ENCODE measurements at regions not wholly inside any gene's neighbourhood (a gene's known extent, or its start where the extent isn't known, plus 50 kb on each side); places are given as distances from the start of the nearest gene placed in this dataset.
A peak's percentile ranks its signal among the peaks of the same experiment; 100 is the strongest.

DNA sequence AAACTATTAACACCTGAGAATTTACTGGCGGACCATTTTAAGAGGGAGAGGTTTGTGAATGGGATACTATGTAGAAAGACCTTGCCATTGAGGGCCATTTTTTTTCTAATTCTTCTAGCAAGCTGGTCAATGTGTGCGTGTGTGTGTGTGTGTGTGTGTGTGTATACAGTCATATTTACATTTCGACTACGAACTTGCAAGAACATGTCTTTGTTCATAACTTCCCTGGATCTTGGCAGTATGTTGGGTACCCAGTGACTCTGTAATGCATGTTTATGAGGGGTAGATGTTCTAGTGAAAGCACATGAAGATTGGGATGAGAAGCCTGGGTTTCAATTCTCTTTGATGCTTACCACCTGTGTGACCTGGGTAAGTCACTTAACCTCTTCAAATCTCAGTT, 133.6 kb downstream of the UBE2E3 start:
- no peak for DNase-seq

DNA sequence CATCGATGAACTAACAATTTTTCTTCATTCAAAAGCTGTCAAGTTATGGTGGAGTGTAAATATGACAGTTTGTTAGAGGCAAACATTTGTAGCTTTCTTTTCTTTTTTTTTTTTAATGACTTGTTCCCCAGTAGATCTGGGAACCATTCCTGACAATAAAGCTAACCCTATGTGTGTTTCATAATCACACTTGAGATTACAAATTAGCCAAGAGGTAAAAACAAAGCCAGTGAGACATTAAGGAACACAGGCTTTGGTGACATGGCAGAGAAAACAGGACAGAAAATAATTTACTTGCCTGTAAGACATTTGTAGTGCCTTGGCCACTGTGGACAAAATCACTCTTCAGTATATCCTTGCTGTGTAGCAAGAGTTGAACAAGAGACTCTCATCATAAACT, 135.9 kb downstream of the UBE2E3 start:
- no peak for DNase-seq

DNA sequence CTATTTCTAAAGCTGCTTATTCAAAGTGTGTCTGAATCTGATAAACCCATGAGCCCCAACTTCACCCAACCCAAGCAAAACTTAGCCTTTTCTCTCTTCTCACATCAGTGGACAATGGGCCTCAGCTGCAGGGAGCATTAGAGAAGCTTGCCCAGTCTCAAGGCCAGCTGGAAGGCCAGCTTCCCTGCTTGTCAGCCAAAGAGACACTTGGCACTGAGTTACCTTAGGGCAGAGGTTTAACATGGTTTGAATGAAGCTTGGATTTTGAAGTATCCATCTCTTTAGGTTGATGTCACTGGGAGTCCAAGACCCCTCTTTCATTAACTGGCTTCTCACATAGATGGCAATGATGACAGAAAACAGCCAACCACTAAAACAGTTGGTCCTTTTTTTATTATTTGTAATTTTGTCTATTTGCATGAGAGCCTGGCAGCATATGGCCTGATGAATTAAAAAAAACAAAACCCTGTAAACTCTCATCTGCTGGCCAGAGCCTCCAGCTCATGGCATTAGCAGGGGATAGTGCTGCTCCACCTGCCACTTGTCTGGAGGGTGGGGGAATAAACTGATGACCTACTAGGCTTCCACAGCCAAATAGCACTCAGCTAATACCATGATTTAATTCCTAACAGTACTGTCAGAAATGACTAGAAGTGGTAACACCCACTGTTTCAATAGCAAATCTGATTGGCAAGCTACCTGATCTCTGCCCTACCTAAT, 137.0 kb downstream of the UBE2E3 start:
- no peak for DNase-seq

DNA sequence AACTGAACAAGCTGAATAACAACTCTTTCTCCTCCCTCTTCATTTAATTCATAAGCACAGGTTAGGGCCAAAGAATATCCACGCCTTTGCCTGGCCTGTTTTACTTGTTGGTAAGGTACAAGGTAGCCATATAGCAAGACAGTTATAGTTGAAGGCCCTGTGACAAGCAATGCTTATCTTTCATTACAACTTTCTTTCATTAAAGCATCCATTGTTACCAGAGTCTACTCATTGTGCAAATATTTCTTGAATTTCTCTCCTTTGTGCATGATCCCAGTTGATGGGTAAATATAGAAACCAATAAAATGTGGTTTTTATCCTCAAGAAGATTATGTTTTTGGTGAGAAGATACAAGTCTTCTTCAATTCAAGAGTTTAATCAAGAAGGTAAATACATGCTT, 140.2 kb downstream of the UBE2E3 start:
- no peak for DNase-seq

DNA sequence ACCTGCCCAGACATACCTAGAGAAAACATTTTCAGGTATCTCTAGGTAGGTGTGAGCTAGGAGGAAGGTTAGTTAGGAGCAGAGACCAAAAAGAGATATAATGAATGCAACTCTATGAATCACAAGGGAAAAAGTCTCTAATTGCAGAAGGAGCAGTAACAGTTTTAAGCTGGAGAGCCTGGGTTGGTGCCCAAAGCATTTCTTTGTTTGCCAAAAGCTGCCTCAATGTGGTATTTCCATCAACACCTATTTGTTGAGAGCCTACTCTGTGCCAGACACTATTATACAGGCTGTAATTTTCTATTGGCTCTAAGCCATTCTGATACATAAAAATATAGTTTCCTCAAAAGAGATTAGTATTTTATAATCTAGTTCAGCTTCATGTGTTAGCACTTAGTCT, 141.6 kb downstream of the UBE2E3 start:
- DNase-seq, result no peak

DNA sequence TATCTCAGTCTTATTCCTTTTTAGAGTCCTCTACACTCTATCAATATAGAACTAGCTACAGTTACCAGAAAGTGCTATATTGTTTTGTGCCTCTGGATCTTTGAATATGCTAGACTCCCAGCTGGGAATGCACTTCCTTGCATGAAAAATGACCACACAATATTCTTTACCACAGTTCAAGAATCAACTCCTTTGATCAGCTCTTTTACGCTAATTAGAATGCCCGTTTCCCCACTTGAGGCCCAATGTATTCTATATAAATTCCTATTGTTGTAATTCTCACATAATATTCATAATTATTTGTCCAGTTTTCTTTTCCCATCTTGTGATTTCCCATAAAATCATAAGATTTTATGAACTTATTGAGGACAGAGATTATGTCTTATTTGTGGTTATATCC, 142.2 kb downstream of the UBE2E3 start:
- DNase-seq, result no peak

DNA sequence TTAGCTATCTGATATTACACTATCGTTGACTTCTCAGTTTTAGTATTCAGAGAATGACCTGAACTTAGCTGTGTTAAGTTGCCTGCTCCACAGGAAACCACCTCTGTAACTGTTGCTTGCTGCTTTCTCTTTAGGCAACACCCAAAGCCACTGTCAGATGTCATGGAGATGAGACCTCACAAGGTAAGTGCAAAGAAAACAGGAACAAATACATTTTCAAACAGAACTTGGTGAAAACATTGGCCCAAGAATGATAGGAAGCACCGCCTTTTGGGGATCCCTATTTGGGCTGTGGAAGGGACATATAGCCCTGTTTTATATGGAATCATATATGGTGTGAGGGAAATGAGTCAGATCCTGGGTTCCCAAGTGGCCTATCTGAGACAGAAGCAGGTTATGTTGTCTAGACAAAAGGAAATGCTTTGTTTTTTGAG, 143.4 kb downstream of the UBE2E3 start:
- no peak for DNase-seq

DNA sequence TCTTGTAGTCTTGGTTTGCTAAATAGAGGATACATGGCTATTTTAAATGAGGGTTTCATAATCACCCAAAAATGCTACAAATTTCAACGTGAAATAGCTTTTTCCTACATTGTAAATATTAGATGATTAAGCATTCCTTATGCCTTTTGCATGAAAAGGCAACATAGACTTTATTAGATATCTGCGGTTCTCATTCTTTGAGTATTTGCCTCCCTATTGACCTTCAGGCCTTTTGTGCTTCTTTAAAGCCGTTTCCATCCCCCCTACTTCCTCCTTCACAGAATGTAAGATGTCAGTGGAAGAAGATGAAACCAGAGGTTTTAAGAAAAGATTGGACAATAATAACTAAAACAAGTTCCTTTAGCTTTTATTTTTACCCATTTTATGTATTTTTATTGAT, 144.1 kb downstream of the UBE2E3 start:
- no peak for DNase-seq

DNA sequence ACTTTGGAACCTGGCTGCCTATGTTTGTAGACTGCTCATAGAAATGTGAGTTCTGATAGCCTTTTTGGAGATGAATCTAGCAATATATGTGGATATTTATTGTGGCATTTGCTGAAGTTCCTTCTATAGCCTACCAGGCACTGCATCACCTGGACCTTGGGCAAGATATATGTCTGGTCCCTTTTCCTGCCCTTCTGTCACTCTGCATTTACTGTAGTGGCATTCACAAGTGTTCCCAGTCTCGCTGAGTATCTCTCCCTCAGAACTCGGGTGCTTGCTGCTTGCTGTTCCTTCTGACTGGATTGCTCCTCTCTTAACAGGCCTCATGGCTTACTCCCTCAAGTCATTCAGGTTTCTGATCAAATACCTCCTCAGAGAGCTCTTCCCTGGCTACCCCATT, 145.0 kb downstream of the UBE2E3 start:
- DNase-seq, result no peak

DNA sequence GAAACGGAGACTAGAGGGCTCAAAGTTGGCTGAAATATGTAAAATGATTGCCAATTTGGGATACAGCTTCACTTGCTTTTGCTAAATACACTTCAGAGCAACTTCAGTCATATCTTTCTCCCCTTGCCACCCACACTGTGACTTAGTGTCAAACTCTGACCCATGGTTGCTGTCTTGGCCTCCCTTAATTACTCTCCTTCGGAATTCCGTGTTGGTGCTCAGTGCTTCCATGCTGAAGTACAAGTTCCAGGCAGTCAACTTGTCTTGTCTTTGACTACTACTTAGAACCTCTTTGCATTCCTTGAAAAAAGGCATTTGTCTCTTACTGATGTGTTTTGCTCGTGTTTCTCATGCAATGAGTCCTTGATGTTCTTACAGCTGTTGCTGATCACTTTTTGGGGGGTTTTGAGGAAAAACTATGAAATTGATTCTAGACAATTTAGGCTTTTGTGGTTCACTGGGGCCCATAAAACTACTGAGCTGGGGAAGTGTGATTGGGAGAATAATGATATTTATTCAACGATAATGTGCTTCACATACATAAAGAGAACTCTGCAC, 146.0 kb downstream of the UBE2E3 start:
- no peak for DNase-seq

DNA sequence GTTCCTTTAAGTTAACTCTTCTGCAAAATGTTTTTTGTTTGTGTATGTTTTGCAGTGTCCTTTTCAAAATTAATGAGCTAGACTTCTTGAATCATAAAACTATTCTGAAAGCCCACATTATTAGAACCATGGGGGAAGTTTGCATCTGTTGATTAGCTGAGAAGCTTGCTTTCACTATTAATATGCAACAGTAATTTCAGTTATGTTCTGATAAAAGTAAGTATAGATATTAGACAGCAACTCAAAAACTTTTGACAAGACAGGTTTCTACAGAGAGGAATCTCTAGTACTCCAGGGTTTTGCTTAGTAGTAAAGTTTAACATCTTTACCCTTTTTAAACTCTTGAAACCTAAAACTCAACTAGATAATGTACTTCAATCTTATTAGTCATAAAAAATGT, 147.8 kb downstream of the UBE2E3 start:
- no peak for DNase-seq

DNA sequence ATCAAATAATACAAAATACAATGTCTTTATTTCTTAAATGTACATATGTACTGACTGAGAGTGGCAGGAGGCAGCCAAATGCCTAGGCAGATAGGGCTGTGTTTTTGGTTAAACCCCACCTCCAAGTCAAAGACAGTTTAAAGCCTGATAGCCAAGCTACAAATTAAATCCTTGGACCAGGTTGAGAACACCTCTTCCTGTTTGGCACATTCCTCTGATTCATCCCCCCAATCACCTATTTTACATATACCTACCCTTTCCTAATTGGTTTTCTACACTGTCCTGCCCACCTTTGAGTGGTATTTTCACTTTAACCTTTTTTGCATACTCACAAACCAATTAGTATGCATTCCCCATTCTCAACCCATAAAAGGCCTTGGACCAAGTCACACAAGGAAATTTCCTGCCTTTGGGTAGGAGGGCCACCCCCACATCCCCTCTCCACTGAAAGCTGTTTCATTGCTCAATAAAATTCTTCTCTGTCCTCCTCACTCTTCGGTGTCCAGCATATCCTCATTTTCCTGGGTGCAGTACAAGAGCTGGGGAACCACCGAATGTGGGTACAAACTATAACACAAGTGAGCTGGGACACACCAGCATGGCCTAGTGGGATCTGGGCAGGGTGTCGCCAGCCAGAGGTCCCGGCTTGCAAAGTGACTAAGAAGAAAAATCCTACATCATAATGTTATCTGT, 149.1 kb downstream of the UBE2E3 start:
- no peak for DNase-seq

DNA sequence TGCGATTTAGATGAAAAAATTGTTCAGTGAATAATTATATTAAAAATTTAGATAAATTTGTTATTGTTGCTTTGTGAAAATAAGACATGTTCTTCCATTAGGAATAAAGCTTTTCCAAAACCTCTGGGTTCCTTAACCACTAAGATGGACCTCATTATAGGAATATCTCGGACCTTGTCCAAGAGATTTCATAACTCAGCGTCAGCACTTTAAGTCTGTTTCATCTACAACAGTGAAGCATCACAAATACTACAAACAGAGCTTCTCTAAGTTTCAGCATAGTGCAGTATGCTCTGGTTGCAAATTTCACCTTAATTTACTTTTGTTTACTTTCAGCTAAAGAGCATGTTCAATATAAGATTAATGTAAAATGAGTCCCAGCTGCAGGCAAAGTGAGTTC, 150.3 kb downstream of the UBE2E3 start:
- DNase-seq, result no peak

DNA sequence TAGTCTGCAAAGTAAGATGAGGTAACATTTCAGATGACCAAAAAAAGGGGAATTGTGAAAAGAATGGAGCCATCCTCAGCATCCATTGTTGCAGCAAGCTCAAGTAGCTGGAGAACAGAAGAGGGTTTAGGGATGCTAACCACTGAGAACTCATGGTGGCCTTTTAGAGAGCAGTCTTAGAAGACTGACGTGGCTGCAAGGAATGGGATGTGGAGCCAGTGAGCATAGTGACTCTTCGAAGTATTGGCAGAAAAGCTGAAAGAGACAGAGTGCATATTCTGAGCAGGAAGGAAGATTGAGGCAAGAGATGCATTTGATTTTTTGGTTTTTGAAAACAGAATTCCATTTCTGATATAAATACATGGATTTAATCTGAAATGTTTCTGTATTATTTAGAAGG, 151.2 kb downstream of the UBE2E3 start:
- DNase-seq, result no peak

DNA sequence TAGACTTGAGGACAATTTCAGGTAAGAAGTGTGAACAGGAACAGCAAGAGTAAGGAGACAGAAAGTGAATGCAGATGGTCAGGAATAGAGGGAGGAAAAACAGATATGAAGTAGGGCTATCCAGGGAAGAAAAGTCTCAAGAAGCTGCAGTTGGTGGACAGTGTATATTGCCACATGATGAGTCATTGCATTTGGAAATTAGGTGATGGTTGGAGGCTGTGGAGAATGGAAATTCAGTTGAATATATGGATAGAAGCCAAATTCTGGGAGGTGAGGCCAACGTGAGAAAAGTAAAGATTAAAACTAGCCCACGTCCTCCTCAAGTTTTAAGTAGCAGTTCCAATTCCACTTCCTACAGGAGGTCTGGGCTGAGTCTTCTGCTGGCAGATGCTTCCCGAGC, 158.4 kb downstream of the UBE2E3 start:
- no peak for DNase-seq

DNA sequence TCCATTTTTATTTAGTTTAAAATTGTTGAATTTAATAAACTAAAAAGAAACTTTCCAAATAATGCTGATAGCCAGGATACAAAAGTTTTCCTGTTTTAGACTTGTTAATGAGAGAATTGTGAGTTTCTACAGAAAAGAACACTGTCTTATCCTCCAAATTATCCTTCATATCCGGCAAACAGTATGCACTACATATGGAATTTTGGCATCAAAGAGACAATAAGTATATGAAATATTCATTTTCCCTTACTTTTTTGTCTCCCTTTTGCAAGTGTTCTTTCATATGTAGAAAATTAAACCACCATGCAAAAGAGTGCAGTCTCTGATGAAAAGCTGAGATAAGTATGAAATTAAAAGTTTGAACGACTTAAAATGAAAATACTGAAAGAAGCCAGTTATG, 159.4 kb downstream of the UBE2E3 start:
- DNase-seq, result no peak

DNA sequence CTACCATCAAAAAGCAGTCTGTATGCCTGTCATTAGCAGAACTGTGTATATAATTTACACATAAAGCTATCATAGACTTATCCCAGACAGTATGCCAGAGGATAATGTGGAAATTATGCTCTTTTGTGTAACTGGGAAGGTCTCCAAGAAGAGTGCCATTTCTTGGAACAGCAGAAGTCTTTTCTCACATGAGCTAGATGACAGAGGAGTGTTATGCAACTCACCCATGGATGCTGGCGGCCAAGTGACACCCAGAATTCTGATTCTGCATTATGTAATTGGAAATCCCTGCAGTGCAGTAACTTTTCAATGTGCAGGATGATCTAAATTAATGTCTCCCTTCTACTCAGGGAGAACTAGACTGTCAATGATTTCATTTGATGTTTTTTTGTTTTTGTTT, 160.0 kb downstream of the UBE2E3 start:
- DNase-seq, result no peak

DNA sequence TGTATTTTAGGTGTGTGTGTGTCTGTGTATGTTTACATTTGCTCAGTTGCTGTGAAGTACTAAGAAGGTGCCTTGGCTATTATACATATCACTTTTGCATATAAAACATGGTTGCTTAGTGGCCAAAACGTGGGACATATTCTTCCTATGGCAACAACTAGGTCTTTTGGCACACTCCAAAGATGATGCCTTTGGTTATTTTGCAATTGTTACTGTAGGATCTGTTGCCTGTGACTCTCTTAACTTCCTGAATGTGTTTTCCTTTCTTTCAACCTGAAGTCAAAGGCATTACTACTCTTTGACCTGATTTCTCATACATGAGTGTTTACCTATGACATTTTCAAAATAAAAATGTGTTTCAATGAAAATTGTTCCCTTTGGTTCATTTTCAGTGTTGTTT, 160.5 kb downstream of the UBE2E3 start:
- DNase-seq, result no peak

DNA sequence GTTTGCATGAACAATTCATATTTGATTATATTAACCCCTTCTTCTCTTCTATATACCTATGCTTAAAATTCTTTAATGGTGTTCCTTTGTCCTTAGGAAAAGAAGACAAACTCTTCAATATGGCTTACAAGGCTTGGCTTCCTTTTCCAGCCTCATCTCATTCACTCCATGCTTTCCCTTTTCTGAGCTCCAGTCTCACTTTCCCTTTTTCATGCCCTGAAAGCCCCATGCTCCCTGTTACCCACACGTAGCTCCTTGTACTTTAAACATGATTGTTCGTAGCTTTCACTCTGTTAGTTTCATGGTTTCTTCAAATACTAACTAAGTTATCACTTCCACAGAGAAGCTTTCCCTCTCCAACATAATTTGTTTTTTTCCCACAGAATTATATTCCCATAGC, 161.3 kb downstream of the UBE2E3 start:
- no peak for DNase-seq

DNA sequence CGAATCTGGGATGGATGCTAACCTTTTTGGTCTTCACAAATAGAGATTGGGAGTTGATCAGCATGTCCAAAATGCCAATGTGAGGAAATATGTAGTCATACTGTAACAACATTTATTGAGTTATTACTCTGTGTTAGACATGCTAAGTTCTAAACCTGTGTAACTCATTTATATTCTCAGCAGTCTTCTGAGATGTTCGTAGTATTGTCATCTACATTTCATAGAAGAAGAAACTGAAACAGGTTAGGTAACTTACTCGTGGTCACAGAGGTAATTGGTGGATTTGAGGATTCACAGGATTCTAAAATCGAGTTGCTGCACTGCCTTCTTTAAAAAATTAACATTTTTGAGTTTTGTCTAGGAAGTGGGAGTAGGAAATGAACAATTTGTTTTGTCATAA, 162.1 kb downstream of the UBE2E3 start:
- no peak for DNase-seq

DNA sequence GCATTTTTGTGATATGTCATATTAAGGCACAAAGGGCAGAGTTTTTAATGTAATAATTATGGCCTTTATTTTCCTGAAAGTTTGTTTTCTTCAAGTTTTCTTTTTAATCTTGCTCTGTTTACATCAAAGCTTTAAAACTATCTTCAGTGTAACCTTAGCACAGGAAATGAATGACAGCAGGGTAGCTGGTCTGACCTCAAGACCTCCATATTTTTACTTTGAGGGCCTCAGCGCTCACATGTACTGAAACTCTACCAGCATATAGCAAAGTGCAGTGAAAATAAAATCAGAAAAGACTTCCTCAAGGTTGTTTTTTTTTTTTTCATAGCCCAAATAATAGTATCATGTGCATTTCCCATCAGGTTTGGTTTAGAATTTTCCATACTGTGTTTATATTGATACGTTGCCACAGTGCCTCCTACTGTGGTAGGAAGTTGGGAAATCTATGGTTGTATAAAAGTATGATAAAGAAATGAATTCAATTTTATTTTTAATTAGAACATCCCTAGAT, 163.4 kb downstream of the UBE2E3 start:
- DNase-seq, result no peak

DNA sequence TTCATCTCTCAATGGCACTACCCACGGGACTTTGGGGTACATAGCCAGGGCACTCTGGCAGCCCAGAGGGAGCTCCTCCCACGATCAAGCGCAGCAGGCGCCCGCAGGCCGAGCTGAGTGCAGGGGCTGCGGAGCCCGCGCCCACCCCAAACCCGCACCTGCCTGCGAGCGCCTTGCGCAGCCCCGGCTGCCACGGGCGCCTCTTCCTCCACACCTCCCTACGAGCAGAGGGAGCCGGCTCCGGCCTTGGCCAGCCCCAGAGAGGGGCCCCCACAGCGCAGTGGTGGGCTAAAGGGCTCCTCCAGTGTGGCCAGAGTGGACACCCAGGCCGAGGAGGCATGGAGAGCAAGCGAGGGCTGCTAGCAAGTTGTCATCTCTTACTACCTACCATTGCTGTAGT, 165.2 kb downstream of the UBE2E3 start:
- DNase-seq, result peak; percentile 5

DNA sequence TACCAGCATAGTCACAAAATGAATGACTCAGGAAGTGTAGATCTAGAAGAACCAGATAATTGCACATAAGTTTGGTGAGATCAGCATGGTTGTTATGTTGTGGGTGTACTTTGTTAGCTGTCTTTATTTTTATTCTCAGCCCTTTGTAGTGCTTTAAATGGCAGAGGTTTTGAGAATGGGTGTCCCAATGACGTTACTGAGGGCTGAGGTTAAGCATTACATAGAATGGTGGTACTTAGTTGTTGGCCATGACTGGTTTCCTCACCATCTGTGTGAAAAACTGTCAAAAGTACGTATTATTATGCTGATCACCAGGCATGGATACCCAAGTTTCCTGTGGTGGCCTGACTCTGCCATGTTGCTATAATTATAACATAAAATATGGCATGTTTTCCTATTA, 165.8 kb downstream of the UBE2E3 start:
- no peak for DNase-seq

DNA sequence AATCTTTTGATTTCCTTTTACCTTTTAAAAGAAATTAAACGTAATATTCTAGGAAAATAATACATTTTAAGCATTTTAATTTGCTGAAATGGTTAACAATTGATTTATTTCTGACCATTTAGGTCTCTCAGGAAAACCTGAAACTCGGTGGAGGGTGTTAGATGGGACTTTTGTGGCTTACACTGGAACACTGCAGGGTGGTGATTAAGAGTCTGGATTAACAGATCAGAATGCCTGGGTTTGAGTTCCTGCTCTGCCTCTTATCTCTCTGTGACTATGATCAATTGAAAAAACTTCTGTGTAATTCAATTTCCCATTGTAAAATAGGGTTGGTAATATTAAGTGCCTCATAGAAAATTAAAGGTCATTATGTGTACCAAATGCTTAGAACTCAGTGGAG, 168.7 kb downstream of the UBE2E3 start:
- no peak for DNase-seq

Measured in activated gamma-delta T cell (primary cell).